Upper lobe of left lung (tissue), 6 donors: ENCODE measurements at regions not wholly inside any gene's neighbourhood (a gene's known extent, or its start where the extent isn't known, plus 50 kb on each side); places are given as distances from the start of the nearest gene placed in this dataset.
"Not testable (repeated sequence)": the region's sequence is repeated elsewhere in the genome, so short reads cannot be mapped to it uniquely, and the experiment has no call there.

ENCODE experiments used
- ATAC-seq, 2 donors: fragments of 200-7000 bp; cut with Tn5 transposase; one replicate each; pipeline ENCODE4 v1.9.1; 2022; ENCODE audit warnings: mild to moderate bottlenecking in 2 of 2, moderate library complexity in 2 of 2; ENCODE audit not compliant: low FRiP score in 2 of 2
- DNase-seq, 2 donors: peaks; one replicate each; pipeline ENCODE4 v3.0.0-alpha.2; 2019 to 2020
- H3K27ac ChIP-seq, 4 donors: fragments of 200-600 bp; sonication (generic); one replicate each; pipeline ENCODE4 v1.5.1; 2016 to 2019
- H3K27me3 ChIP-seq, 4 donors: fragments of 200-600 bp; sonication (generic); one replicate each; pipeline ENCODE4 v1.5.1; 2017 to 2019
- H3K36me3 ChIP-seq, 4 donors: fragments of 200-600 bp; sonication (generic); one replicate each; pipeline ENCODE4 v1.5.1; 2016 to 2019
- H3K4me1 ChIP-seq, 4 donors: fragments of 200-600 bp; sonication (generic); one replicate each; pipeline ENCODE4 v1.5.1; 2018 to 2019
- H3K4me3 ChIP-seq, 4 donors: fragments of 200-600 bp; sonication (generic); one replicate each; pipeline ENCODE4 v1.5.1; 2017 to 2019; ENCODE audit warnings: mild to moderate bottlenecking in 2 of 4, moderate library complexity in 1 of 4
- H3K9me3 ChIP-seq, 4 donors: fragments of 200-600 bp; sonication (generic); one replicate each; pipeline ENCODE4 v1.5.1; 2018 to 2019
- WGBS, 2 donors: methylation state at CpG; one replicate each; pipeline ENCODE4 v1.1.5; 2017 to 2018; 5-methylcytosine and 5-hydroxymethylcytosine counted together
- small RNA-seq, 4 donors: library from RNA; depleted of rRNA; stranded (forward); fragments of <200 nt; gene quantifications; one replicate each; pipeline ENCODE3, GENCODE V24; 2016
- donor health status: DM: no; HTN: no; CAD: no; lungs with moderate emphysema.
- donor health status: DM: no; HTN: yes; CAD: no; lungs with severe emphysema.

DNA sequence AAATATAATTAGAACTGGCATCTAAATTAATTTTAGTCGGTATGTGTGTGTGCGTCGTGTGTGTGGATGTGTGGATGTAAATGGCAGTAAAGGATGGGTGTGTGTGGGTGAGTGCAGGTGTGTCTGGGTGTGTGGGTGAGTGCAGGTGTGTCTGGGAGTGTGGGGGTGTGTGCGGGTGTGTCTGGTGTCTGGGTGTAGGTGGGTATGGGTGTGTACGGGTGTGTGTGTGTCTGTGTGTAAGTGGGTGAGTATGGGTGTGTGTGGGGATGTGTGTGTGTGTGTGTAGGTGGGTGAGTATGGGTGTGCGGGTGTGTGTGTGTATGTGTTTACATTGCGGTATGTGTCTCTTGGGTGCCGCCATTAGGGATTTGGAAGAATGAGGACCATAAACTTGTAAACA is 55.0 kb downstream of the OR11H1 start:
- H3K36me3 ChIP-seq, H3K9me3 ChIP-seq, H3K4me1 ChIP-seq, H3K27ac ChIP-seq, H3K27me3 ChIP-seq, H3K4me3 ChIP-seq: not testable (repeated sequence)
- 100% methylated on average over 3 of the region's 8 CpGs; no CpG with 5 or more reads in 1 of the 2 donors for WGBS, 2 donors
- DNase-seq = peak in 1 of 2 donors; percentile 15
- peak; percentile 23 to 89 for ATAC-seq

DNA sequence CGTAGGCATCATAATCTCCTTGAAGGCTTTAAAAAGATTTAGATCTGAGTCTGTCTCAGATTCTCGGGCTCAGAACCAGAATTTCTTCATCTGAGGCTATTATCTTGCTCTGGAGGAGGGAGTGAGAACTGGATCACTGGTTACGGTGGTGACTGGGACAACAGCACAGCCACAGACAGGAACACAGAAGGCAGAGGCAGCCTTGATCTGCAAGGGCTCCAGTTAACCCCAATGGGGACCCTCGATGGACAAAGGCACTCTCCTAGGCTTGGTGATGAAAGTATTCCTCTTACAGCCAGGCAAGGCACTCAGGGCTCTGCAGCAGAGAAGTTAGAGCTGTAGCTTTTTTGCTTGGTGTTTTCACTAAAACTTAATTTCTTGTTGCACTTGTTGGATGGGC is 74.2 kb downstream of the OR11H1 start:
- H3K27ac ChIP-seq, H3K4me3 ChIP-seq, DNase-seq, H3K36me3 ChIP-seq, H3K4me1 ChIP-seq, H3K27me3 ChIP-seq, H3K9me3 ChIP-seq: not testable (repeated sequence)
- no CpG with 5 or more reads among the region's 4 CpGs for WGBS, 2 donors
- ATAC-seq = peak; percentile 39 to 71

DNA sequence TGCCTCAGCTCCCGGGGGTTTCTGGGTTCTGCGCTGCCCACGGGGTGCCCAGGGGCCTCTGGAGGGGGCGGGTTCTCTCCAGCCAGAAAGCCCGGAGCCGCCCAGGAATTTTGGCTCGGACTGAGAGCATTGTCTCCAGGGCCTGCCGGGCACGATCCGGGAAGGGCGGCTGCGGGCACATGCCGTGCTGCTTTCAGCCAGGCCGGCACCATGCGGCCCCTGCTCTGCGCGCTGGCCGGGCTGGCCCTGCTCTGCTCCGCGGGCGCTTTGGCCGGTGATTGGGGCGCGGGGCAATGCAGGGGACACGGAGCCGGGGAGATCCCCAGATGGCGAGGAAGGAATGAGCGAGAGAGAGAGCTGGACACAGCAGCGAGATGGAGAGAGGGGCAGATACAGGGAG is 75.1 kb downstream of the OR11H1 start:
- WGBS, 2 donors = 78 to 80% methylated on average over 2 to 14 of the region's 29 CpGs
- not testable (repeated sequence) for H3K4me1 ChIP-seq, H3K27me3 ChIP-seq, H3K36me3 ChIP-seq, H3K4me3 ChIP-seq, H3K9me3 ChIP-seq, H3K27ac ChIP-seq
- ATAC-seq = peak; percentile 29 to 52
- peak in 1 of 2 donors; percentile 41 for DNase-seq

GRCh38 chr22:15604176-15604575 is 76.2 kb downstream of the OR11H1 start:
- not testable (repeated sequence) for H3K36me3 ChIP-seq, H3K27me3 ChIP-seq, DNase-seq, H3K4me1 ChIP-seq, H3K9me3 ChIP-seq, H3K27ac ChIP-seq, H3K4me3 ChIP-seq
- no CpG with 5 or more reads among the region's 7 CpGs for WGBS, 2 donors
- ATAC-seq = peak; percentile 53 to 76

DNA sequence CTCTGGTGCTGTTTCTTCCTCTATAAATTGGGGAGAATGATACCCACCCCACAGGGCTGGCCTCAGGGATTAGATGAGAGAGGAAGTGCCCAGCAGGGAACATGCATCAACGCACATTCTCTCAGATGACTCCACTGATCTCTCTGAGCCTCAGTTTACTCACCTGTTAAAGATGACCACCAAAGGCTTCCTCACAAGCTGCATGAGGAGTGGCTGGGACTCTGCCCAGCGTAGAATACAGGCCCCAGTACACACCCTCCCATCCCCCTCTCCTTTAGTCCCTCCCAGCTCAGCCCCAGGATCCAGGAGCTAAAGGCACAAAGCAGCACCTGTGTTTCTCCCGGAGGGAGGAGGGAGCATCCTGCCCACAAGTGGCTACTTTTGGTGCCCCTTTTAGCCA is 76.7 kb downstream of the OR11H1 start:
- not testable (repeated sequence) for H3K36me3 ChIP-seq, H3K9me3 ChIP-seq, DNase-seq, H3K27ac ChIP-seq, H3K4me3 ChIP-seq, H3K4me1 ChIP-seq, H3K27me3 ChIP-seq
- WGBS, 2 donors = no CpG with 5 or more reads among the region's 3 CpGs
- ATAC-seq = peak in 1 of 2 donors; percentile 65

GRCh38 chr22:15612906-15613305 is 76.9 kb upstream of the POTEH start:
- not testable (repeated sequence) for H3K9me3 ChIP-seq, ATAC-seq, H3K36me3 ChIP-seq, H3K27me3 ChIP-seq, H3K27ac ChIP-seq, H3K4me3 ChIP-seq, H3K4me1 ChIP-seq
- peak in 1 of 2 donors; percentile 61 for DNase-seq
- 75 to 86% methylated on average over 5 to 9 of the region's 12 CpGs for WGBS, 2 donors

GRCh38 chr22:15615136-15615535 is 74.7 kb upstream of the POTEH start:
- 92% methylated on average over 2 of the region's 9 CpGs; no CpG with 5 or more reads in 1 of the 2 donors for WGBS, 2 donors
- DNase-seq = peak in 1 of 2 donors; percentile 40
- H3K27ac ChIP-seq, H3K9me3 ChIP-seq, ATAC-seq, H3K4me3 ChIP-seq, H3K36me3 ChIP-seq, H3K4me1 ChIP-seq, H3K27me3 ChIP-seq: not testable (repeated sequence)

GRCh38 chr22:15628224-15628623 is 61.6 kb upstream of the POTEH start:
- not testable (repeated sequence) for ATAC-seq, H3K27ac ChIP-seq, H3K9me3 ChIP-seq, H3K4me1 ChIP-seq, DNase-seq, H3K27me3 ChIP-seq, H3K4me3 ChIP-seq, H3K36me3 ChIP-seq
- 80 to 91% methylated on average over 8 of the region's 8 CpGs for WGBS, 2 donors

GRCh38 chr22:15636765-15637164 is 53.1 kb upstream of the POTEH start:
- DNase-seq = peak in 1 of 2 donors; percentile 42

DNA sequence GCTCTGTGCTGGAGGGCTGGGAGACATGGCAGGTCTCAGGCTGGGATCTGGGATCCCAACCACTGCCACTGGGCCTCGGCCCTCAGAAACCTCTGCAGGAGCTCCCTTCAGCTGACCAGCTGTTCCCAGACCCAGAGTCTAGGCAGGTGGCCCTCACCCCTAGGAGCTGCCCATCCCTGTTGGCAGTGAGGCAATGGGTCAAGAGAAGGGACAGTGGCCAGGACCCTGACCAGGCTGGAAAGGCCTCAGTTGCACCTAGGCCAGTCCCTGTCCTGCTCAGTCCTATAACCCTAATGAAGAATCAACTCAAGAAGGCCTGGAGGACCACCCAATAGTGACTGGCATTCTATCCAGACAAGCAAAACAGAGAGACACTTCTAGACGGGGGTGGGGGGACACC is 52.4 kb upstream of the POTEH start:
- DNase-seq, H3K4me3 ChIP-seq, H3K9me3 ChIP-seq, H3K4me1 ChIP-seq, H3K27ac ChIP-seq, H3K36me3 ChIP-seq, H3K27me3 ChIP-seq: not testable (repeated sequence)
- ATAC-seq = peak; percentile 5 to 35
- no CpG with 5 or more reads among the region's 2 CpGs for WGBS, 2 donors

More at GRCh38 chr22:15636765-15637164, 53.1 kb upstream of the POTEH start:
- ATAC-seq, H3K36me3 ChIP-seq, H3K4me1 ChIP-seq, H3K27ac ChIP-seq, H3K9me3 ChIP-seq, H3K4me3 ChIP-seq, H3K27me3 ChIP-seq: not testable (repeated sequence)
- WGBS, 2 donors = 89 to 93% methylated on average over 7 of the region's 12 CpGs

DNA sequence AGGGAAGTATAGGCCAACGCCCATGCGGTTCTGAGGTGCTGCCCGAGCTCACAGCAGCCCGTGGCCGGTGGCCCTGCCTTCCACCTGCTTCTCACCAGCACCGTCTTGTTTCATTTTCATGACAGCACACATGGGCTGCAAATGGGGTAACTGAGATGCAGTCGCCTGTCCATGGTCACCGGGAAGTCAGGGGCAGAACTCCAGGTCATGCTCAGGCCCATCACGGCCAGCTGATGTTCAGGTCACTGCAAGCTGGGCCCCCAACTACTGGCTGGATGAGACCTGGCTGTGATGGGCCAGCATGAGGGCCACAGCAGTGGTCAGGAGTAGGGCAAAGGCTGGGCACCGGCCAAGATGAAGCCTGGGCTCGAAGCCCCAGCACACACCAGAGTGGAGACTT is 51.9 kb upstream of the POTEH start:
- not testable (repeated sequence) for H3K36me3 ChIP-seq, H3K27ac ChIP-seq, H3K9me3 ChIP-seq, H3K4me1 ChIP-seq, H3K4me3 ChIP-seq, H3K27me3 ChIP-seq
- WGBS, 2 donors = 83 to 86% methylated on average over 4 to 8 of the region's 11 CpGs
- peak in 1 of 2 donors; percentile 48 for DNase-seq
- ATAC-seq = peak; percentile 3 to 43

Small RNAs in the stretch of these regions (small RNA-seq; reads per million reads assigned to genes)
- gene AP000532.1 = 0 reads per million in 4 donors
- gene AP000533.3 = 0 reads per million in 4 donors
